ENCODE measurements at regions not wholly inside any gene's neighbourhood (a gene's known extent, or its start where the extent isn't known, plus 50 kb on each side); places are given as distances from the start of the nearest gene placed in this dataset.

GRCh38 chr11:69587454-69588090, 53.4 kb upstream of the CCND1 start:
- Histone ChIP-seq H3K23ac (ENCODE audit: low read depth, low read length) (peak overlapping the region; percentile 39; the same call in 1 of the 2 replicates), H2AK5ac (ENCODE audit: low read depth, low read length) (peak overlapping the region; percentile 91), H3K4me2 (ENCODE audit: low read depth, low read length) (no peak overlapping the region), H4K91ac (ENCODE audit: insufficient read depth, low read depth, low read length) (peak overlapping the region; percentile 19), H2BK20ac (ENCODE audit: low read depth, low read length) (peak overlapping the region; percentile 72; the same call in 1 of the 2 replicates), H3K9me1 (ENCODE audit: insufficient read depth, low read length) (peaks cover 9% of the 10 kb centered on the region), H2BK120ac (ENCODE audit: low read depth, low read length) (peak overlapping the region; percentile 69), H3K9ac (ENCODE audit: low read depth, low read length) (no peak overlapping the region), H3K56ac (ENCODE audit: extremely low read depth, insufficient read depth, low read length) (no peak overlapping the region), H3K18ac (ENCODE audit: low read depth, low read length) (no peak overlapping the region; the same call in 1 of the 2 replicates), H3K27me3 (ENCODE audit: control insufficient read depth, insufficient read depth, low read length) (no peaks in the 10 kb centered on the region), H3K4me1 (ENCODE audit: control insufficient read depth, insufficient read depth, low read length) (peaks cover 8% of the 10 kb centered on the region; the same call in 1 of the 2 replicates), H3K27ac (ENCODE audit: insufficient read depth, low read length) (no peak overlapping the region; the same call in 1 of the 2 replicates), H3K4me3 (ENCODE audit: insufficient read depth, low read depth, low read length) (no peak overlapping the region), H3K4ac (ENCODE audit: low read depth, low read length) (peak overlapping the region; percentile 51; the same call in 1 of the 2 replicates), H3K79me1 (ENCODE audit: low read depth in 1 of 2, low read length in 2 of 2) (0 out of 4 replicates have a peak, but pooled peaks cover 0 to 4% of the 10 kb centered on the region in 2 experiments), H4K20me1 (ENCODE audit: insufficient read depth, low read length) (no peaks in the 10 kb centered on the region), H3K36me3 (ENCODE audit: control insufficient read depth, insufficient read depth, low read length) (no peaks in the 10 kb centered on the region), H4K8ac (ENCODE audit: low read depth in 2 of 2, low read length in 2 of 2) (peak overlapping the region in 1 of 2 experiments; percentile 71; a peak in 2 of 4 replicates), H4K5ac (ENCODE audit: low read depth, low read length) (no peak overlapping the region), H2AFZ (replicated peaks; ENCODE audit: low read length, poor library complexity) (peak overlapping the region; percentile 45), H2BK15ac (ENCODE audit: low read depth, low read length) (peak overlapping the region; percentile 77; the same call in 2 of the 3 replicates), H3K14ac (replicated peaks; ENCODE audit: low read depth, low read length) (peak overlapping the region; percentile 75), H2AK9ac (replicated peaks; ENCODE audit: low read depth, low read length, poor library complexity) (peak overlapping the region; percentile 2), H3K9me3 (ENCODE audit: control insufficient read depth, insufficient read depth, low read length) (peaks cover 2% of the 10 kb centered on the region; the same call in 1 of the 2 replicates), H2BK5ac (ENCODE audit: low read depth, low read length, poor library complexity, severe bottlenecking) (peak overlapping the region; percentile 48)
- DNase-seq, result peak; percentile 81
- no TSS peak for BruUV-seq (replicated peaks)
- WGBS, 2 experiments (ENCODE audit: extremely low coverage in 2 of 2, insufficient read length in 1 of 2), result 86% methylated on average over 2 of the region's 5 CpGs; no CpG with 5 or more reads in 1 of the 2 experiments
- peak; percentile 76 for ATAC-seq (ENCODE audit: low read depth)
- ChIA-PET CTCF (no interaction called here), POLR2A (ENCODE audit: unreplicated experiment) (no interaction called here)
- dilution Hi-C loops (cut with HindIII; ENCODE audit: low sequenced_read_pairs, unreplicated experiment) (no loop called here), intact Hi-C loops (cut with micrococcal nuclease) (no loop called here), in situ Hi-C loops (cut with MboI; ENCODE audit: low sequenced_read_pairs) (no loop called here)
- TF ChIP-seq SMC3 (IDR thresholded peaks at IDR 0.05; ENCODE audit: low read depth, low read length), result no peak
- no peak for TF ChIP-seq CHD1 (IDR thresholded peaks at IDR 0.05; ENCODE audit: low read depth, low read length)
- 0 out of 2 replicates have a peak, but pooled peaks have one; percentile 29 for TF ChIP-seq MXI1 (IDR thresholded peaks at IDR 0.05; ENCODE audit: borderline replicate concordance, low read depth, low read length)
- TF ChIP-seq MAZ (IDR thresholded peaks at IDR 0.05; ENCODE audit: borderline replicate concordance, low read depth, low read length), result no peak
- TF ChIP-seq FOS (IDR thresholded peaks at IDR 0.05; ENCODE audit: low read depth, low read length), result peak; percentile 50; the same call in 1 of the 2 replicates
- no peak for TF ChIP-seq NFE2L2 (IDR thresholded peaks at IDR 0.05; ENCODE audit: low read depth, low read length)
- no peak for TF ChIP-seq MAFK (IDR thresholded peaks at IDR 0.05; ENCODE audit: low read depth, low read length)
- TF ChIP-seq RCOR1 (IDR thresholded peaks at IDR 0.05; ENCODE audit: insufficient replicate concordance, low read length), result peak; percentile 82
- TF ChIP-seq CTCF (conservative IDR thresholded peaks at IDR 0.05; ENCODE audit: low read depth, low read length), result no peak
- TF ChIP-seq USF2 (IDR thresholded peaks at IDR 0.05; ENCODE audit: low read depth, low read length), result peak; percentile 14; the same call in 1 of the 2 replicates
- TF ChIP-seq BHLHE40 (IDR thresholded peaks at IDR 0.05; ENCODE audit: low read depth, low read length), result peak; percentile 10; the same call in 1 of the 2 replicates
- no peak for TF ChIP-seq CEBPB (IDR thresholded peaks at IDR 0.05; ENCODE audit: low read depth, low read length)

All from IMR-90 (cell line).